ENCODE measurements at regions not wholly inside any gene's neighbourhood (a gene's known extent, or its start where the extent isn't known, plus 50 kb on each side); places are given as distances from the start of the nearest gene placed in this dataset.
"Not testable (repeated sequence)": the region's sequence is repeated elsewhere in the genome, so short reads cannot be mapped to it uniquely, and the experiment has no call there.

DNA sequence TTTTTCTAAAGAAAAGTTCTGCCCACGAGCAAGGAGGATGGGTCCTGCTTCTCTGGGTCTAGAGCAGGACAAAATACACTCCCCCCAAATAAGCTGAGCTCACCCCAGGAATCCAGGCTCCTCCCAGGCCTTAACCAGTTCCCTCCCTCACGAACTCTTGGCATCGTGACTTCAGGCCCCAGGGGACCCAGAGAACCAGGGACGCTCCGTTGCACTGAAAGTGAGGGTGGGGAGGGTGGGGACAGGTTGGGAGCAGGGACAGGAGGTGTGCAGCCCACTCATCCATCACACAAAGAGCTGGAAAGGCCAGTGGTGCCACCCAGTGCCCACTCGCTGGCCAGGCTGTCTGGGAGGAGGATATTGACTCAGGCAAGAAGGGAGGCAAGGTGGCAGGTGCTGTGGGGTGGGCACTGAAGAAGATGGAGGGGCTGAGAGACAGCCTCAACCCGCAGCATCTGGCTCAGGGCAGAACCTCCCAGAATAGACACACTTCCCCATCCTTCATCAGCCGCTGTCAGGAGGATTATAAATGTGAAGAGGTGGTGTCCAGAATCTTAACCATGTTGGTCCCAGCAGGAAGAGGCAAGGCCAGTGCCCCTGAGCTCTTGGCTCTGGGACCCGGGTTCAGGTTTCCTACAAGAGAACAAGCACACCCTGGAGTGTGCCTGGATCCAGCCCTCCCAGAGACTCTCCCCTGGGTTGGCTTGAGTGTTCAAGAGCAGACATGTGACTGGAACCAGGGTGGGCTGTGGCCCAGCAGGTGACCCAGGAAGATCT lies 67.9 kb upstream of the RPL38 start:
- H3K27me3 ChIP-seq (ENCODE audit: insufficient read depth, low read depth, severe bottlenecking), result no peaks in the 10 kb centered on the region
- no peaks in the 10 kb centered on the region for H3K36me3 ChIP-seq

GRCh38 chr17:74137416-74137815 lies 66.1 kb upstream of the RPL38 start:
- Histone ChIP-seq H3K27ac (peak overlapping the region; percentile 91), H3K27me3 (ENCODE audit: insufficient read depth, low read depth, severe bottlenecking) (no peaks in the 10 kb centered on the region), H3K36me3 (no peaks in the 10 kb centered on the region), H3K4me3 (ENCODE audit: low read depth, low read length) (peak overlapping the region; percentile 12), H3K9me3 (ENCODE audit: severe bottlenecking) (peaks cover 33% of the 10 kb centered on the region)
- TF ChIP-seq, protein P1, sequence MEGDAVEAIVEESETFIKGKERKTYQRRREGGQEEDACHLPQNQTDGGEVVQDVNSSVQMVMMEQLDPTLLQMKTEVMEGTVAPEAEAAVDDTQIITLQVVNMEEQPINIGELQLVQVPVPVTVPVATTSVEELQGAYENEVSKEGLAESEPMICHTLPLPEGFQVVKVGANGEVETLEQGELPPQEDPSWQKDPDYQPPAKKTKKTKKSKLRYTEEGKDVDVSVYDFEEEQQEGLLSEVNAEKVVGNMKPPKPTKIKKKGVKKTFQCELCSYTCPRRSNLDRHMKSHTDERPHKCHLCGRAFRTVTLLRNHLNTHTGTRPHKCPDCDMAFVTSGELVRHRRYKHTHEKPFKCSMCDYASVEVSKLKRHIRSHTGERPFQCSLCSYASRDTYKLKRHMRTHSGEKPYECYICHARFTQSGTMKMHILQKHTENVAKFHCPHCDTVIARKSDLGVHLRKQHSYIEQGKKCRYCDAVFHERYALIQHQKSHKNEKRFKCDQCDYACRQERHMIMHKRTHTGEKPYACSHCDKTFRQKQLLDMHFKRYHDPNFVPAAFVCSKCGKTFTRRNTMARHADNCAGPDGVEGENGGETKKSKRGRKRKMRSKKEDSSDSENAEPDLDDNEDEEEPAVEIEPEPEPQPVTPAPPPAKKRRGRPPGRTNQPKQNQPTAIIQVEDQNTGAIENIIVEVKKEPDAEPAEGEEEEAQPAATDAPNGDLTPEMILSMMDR (IDR thresholded peaks at IDR 0.05; ENCODE audit: low read depth, low read length), result no peak
- DNase-seq, result no peak

More for the DNA sequence above, 67.9 kb upstream of the RPL38 start:
- TF ChIP-seq, protein P1 (IDR thresholded peaks at IDR 0.05; ENCODE audit: low read depth, low read length), result peak; percentile 28
- DNase-seq, result peak; percentile 77
- H3K4me3 ChIP-seq (ENCODE audit: low read depth, low read length), result peak overlapping the region; percentile 10; the same call in 1 of the 2 replicates
- H3K27ac ChIP-seq, result peak overlapping the region; percentile 91
- peaks cover 21% of the 10 kb centered on the region for H3K9me3 ChIP-seq (ENCODE audit: severe bottlenecking)

GRCh38 chr17:74139120-74139519 lies 64.4 kb upstream of the RPL38 start:
- Histone ChIP-seq H3K36me3 (no peaks in the 10 kb centered on the region), H3K9me3 (ENCODE audit: severe bottlenecking) (peaks cover 48% of the 10 kb centered on the region), H3K4me3 (ENCODE audit: low read depth, low read length) (no peak overlapping the region), H3K27me3 (ENCODE audit: insufficient read depth, low read depth, severe bottlenecking) (no peaks in the 10 kb centered on the region), H3K27ac (no peak overlapping the region)
- no peak for DNase-seq
- TF ChIP-seq, protein P1 (IDR thresholded peaks at IDR 0.05; ENCODE audit: low read depth, low read length), result no peak

- no peaks in the 10 kb centered on the region for H3K27me3 ChIP-seq (ENCODE audit: insufficient read depth, low read depth, severe bottlenecking)
- TF ChIP-seq, protein P1 (IDR thresholded peaks at IDR 0.05; ENCODE audit: low read depth, low read length), result no peak
- no peak overlapping the region for H3K27ac ChIP-seq
- H3K36me3 ChIP-seq, result no peaks in the 10 kb centered on the region
- no peak overlapping the region for H3K4me3 ChIP-seq (ENCODE audit: low read depth, low read length)
- H3K9me3 ChIP-seq (ENCODE audit: severe bottlenecking), result peaks cover 53% of the 10 kb centered on the region
- DNase-seq, result no peak
Observed at GRCh38 chr17:74140282-74140681, 63.2 kb upstream of the RPL38 start.

- TF ChIP-seq, protein P1 (IDR thresholded peaks at IDR 0.05; ENCODE audit: low read depth, low read length), result no peak
- H3K27ac ChIP-seq, result no peak overlapping the region
- no peaks in the 10 kb centered on the region for H3K27me3 ChIP-seq (ENCODE audit: insufficient read depth, low read depth, severe bottlenecking)
- no peak for DNase-seq
- no peaks in the 10 kb centered on the region for H3K36me3 ChIP-seq
- no peak overlapping the region for H3K4me3 ChIP-seq (ENCODE audit: low read depth, low read length)
- peaks cover 53% of the 10 kb centered on the region for H3K9me3 ChIP-seq (ENCODE audit: severe bottlenecking)
Observed at GRCh38 chr17:74141612-74142011, 61.9 kb upstream of the RPL38 start.

DNA sequence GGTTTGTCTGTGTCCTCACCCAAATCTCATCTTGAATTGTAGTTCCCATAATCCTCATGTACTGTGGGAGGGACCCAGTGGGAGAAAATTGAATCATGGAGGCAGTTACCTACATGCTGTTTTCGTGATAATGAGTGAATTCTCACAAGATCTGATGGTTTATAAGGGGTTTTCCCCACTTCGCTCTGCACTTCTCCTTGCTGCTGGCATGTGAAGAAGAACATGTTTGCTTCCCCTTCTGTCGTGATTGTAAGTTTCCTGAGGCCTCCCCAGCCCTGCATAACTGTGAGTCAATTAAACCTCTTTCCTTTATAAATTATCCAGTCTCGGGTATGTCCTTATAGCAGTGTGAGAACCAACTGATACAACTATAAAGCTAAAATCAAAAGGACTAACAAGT lies 60.2 kb upstream of the RPL38 start:
- H3K9me3 ChIP-seq (ENCODE audit: severe bottlenecking), result peaks cover 51% of the 10 kb centered on the region
- not testable (repeated sequence) for H3K36me3 ChIP-seq; H3K27me3 ChIP-seq (ENCODE audit: insufficient read depth, low read depth, severe bottlenecking); H3K4me3 ChIP-seq (ENCODE audit: low read depth, low read length); H3K27ac ChIP-seq; DNase-seq
